Erythroblast (primary cell): ENCODE measurements at regions not wholly inside any gene's neighbourhood (a gene's known extent, or its start where the extent isn't known, plus 50 kb on each side); places are given as distances from the start of the nearest gene placed in this dataset.

Experiments used
- GATA1 ChIP-seq: IDR thresholded peaks from 2 replicates; pipeline ENCODE4 v1.6.1; 2011; ENCODE audit warnings: low read depth, mild to moderate bottlenecking, control low read depth, low read length, moderate library complexity
- POLR2A ChIP-seq: IDR thresholded peaks from 2 replicates; pipeline ENCODE4 v1.6.1; 2011; ENCODE audit warnings: mild to moderate bottlenecking, low read length

DNA sequence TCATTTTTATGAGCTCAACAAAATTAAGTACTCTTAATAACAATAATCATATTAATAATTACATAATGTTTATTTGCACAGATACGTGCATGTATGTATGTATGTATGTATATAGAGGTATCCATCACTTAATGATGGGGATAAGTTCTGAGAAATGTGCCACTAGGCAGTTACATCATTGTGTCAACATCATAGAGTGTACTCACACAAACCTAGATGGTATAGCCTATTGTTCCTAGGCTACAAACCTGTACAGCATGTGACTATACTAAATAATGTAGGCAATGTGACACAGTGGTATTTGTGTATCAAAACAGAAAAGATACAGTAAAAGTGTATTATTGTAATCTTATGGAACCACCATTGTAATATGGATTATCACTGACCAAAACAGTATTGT is 874.7 kb upstream of the GBE1 start:
- TF ChIP-seq POLR2A (no peak), GATA1 (no peak)
